Mammary epithelial cell (primary cell): ENCODE measurements at regions not wholly inside any gene's neighbourhood (a gene's known extent, or its start where the extent isn't known, plus 50 kb on each side); places are given as distances from the start of the nearest gene placed in this dataset.
"Not testable (repeated sequence)": the region's sequence is repeated elsewhere in the genome, so short reads cannot be mapped to it uniquely, and the experiment has no call there.

Source experiments
- CTCF ChIP-seq, 2 donors: IDR thresholded peaks in 1 of 2; conservative IDR thresholded peaks in 1 of 2; 2 replicates each; pipeline ENCODE4 v1.5.1; 2011 to 2012; ENCODE audit warnings: inconsistent platforms in 2 of 2, low read length in 2 of 2, mild to moderate bottlenecking in 2 of 2, control low read depth in 1 of 2, low read depth in 1 of 2; ENCODE audit not compliant: insufficient read depth in 1 of 2; ENCODE audit errors: extremely low read depth in 1 of 2
- EZH2 ChIP-seq: IDR thresholded peaks from 2 replicates; pipeline ENCODE4 v1.6.1; 2012; ENCODE audit warnings: low read length, inconsistent platforms, borderline replicate concordance

GRCh38 chr9:42412354-42412753, 228.9 kb downstream of the SPATA31A6 start:
- TF ChIP-seq CTCF (conservative IDR thresholded peaks at IDR 0.05 in 1 of 2, IDR thresholded peaks at IDR 0.05 in 1 of 2; ENCODE audit: extremely low read depth in 1 of 2, insufficient read depth in 1 of 2, low read depth in 1 of 2, low read length in 2 of 2); EZH2: not testable (repeated sequence)
